Pons (tissue), 1 donor: ENCODE measurements at regions not wholly inside any gene's neighbourhood (a gene's known extent, or its start where the extent isn't known, plus 50 kb on each side); places are given as distances from the start of the nearest gene placed in this dataset.

ENCODE experiments used
- DNase-seq: peaks from one replicate; pipeline ENCODE4 v3.0.0-alpha.2; 2016; ENCODE audit warnings: low spot score

GRCh38 chr18:78679613-78680260, 299.9 kb upstream of the SALL3 start:
- DNase-seq, result no peak

- DNase-seq, result no peak
Measured at GRCh38 chr18:78681396-78681795, 298.2 kb upstream of the SALL3 start.

DNA sequence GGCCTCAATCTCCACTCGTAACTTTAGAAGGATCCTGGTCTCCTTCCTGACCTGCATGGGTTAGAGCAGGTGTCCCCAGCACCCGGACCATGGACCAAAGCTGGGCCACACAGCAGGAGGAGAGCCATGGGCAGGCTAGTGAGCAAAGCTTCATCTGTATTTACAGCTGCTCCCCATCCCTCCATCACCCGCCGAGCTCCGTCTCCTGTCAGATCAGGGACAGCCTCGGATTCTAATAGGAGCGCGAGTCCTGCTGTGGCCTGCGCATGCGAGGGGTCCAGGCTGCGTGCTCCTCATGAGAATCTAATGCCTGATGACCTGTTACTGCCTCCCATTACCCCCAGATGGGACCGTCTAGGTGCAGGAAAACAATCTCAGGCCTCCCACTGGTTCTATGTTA, 297.7 kb upstream of the SALL3 start:
- DNase-seq, result no peak

- no peak for DNase-seq
Measured at GRCh38 chr18:78682716-78683115, 296.9 kb upstream of the SALL3 start.

GRCh38 chr18:78683191-78684010, 296.2 kb upstream of the SALL3 start:
- no peak for DNase-seq

DNA sequence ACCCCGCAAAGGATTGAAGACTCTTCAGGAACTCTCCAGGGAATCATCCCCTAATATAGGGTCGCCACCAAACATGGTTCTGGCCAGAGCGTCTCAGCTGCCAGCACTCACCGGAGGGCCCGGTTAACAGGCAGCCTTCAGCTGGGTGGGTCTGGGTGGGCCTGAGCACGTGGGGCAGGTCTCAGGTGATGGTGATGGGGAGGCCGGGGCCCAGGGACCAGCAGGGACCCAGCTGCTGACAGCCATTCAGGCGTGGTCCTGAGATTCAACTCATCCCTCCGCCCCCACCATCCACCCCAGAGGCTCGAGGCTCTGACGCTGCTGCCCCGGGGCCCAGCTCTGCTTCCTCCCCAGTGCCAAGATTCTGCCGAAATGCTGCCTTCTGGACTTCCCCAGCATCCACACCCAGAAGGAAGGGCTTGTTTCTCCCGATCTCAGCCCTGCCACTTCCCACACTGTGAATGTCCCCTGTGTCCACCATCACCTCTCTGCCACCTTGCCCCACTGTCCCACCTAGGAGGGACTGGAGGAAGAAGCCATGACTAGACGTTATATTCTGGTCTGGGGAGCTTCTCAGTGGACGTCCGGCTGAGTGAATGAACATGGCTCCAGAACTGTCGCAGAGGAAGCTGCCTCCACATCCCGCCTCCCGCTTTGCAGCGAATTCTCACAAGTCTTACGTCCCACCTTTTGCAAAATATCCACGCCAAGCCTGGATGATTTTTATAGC, 294.2 kb upstream of the SALL3 start:
- DNase-seq, result no peak

DNA sequence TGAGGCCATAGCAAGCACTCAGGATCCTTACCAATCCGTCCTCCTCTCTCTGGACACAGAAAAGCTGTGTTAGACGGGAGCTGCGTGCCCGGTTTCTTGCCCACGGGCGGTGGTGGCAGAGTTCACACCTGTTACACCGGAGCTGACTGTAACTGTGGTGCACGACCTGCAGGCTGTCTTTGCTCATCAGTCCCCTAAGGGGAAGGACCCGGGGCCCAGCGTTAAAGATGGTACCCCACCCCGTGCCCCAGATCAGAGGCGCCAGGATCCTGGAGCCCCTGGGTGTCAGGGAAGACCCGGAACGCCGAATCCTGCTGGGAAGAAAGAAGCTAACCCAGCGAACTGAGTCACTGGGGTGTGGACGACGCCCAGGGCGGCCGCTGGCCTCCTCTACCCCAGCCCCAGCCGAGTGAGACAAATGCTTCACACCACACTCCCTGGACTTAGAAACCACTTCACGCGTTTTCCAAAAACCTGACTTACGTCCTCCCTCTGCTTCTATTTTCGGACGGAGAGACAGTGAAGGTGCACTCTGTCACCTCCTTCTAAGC, 293.6 kb upstream of the SALL3 start:
- no peak for DNase-seq

- DNase-seq, result no peak
Measured at GRCh38 chr18:78686976-78687685, 292.5 kb upstream of the SALL3 start.

DNA sequence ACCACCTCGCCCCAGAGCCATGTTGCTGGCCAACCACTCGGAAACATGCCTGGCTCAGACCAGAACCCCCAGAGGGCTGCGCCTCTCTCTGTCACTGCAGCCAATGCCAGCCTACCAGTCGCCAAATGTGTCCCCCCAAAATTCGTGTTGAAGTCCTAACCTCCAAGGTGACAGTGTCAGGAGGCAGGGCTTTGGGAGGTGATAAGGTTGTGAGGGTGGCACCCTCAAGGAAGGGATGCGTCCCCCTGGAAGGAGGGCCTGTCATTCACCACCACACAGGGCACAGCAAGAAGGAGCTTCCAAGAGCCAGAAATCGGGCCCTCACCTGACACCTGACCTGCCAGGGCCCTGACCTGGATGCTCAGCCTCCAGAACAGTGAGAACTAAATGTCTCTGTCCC, 291.9 kb upstream of the SALL3 start:
- no peak for DNase-seq

GRCh38 chr18:78688249-78688648, 291.4 kb upstream of the SALL3 start:
- DNase-seq, result no peak

GRCh38 chr18:78688916-78689315, 290.7 kb upstream of the SALL3 start:
- DNase-seq, result no peak

DNA sequence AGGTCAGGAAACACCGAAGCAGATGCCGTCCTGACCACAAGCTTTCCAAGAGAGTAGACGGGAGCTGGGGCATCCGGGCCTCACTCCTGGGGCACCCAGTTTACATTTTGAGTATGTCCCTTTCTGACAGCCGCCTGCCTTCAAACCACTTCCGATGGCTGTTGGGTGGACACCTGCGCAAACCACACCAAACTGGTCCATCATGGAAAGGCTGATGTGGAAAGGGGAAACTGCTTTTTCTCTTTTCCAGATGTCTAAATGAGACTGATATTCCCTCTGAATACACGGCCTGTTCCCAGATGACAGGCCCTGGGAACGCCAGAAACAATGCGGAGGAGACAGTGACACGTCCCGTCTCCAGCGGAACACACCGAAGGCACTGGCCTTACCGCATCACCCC, 290.0 kb upstream of the SALL3 start:
- DNase-seq, result no peak

DNA sequence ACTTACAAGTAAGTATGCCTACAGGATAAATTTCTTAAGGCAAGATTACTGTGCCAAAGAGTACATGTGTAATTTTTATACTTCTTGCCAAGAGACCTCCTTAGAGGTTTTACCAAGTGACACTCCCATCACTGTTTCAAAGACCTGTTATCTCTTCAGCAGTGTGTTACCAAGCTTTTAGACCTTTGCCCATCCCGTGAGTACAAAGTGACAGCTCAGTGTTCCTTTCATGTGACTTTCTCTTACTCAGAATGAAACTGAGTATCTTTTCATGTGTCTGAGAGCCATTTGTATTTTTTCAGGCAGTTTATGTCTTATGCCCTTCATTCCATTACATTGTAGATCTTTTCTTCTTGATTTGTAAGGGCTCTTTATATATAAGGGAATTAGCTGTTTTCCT, 287.5 kb upstream of the SALL3 start:
- no peak for DNase-seq

GRCh38 chr18:78693429-78693828, 286.2 kb upstream of the SALL3 start:
- no peak for DNase-seq

DNA sequence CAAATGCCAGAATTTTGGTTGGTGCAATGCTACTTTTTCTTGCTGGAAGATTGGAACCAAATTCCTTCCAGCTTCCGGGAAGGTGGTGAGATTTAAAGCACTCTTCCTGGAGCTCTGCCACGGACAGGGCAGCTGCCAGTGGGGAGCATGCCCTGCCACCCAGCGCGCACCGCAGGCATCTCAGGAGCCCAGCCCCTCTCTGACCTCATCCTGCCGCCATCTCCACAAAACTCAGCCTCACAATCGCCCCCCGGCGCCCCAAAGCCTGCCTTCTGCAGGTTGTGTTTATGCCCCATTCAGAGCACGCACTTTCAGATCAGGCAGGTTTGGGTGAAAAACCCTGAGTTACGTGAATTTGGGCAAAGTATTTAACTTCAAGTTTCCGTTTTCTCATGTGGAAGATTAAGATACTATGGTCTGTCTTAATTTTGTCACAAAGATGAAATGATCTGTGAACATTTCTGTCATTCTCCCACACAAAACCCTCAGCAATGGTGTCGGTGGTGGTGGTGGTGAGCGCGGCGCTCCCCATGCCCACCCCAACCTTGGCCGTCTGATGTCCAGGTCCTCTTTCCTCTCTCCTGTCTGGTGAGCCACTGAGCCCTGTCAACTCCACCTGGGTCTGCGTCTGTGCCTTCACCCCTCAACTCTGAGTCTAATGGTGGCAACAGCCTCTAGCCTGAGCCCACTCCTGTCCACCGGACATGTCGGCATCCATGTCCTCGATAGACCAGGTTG, 282.8 kb upstream of the SALL3 start:
- DNase-seq, result no peak

- no peak for DNase-seq
Measured at GRCh38 chr18:78697446-78697845, 282.2 kb upstream of the SALL3 start.

DNA sequence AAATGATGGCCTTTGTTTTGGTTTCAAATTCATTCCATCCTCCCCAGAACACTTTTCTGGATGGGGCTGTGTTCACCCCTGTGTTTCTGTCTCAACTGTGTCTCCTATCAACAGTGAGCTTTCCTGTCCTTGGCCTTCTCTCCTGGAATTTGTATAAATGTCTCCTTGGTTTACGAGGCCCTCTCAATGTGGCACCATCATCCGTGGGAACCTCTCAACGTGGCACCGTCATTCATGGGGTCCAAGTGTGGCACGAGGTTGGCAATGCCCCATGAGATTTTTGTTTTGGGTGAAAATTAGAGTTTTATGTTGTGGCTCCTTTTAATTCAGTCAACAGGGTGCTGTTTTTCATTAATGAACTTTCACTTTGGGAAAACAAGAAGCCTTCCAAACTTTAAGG, 280.7 kb upstream of the SALL3 start:
- DNase-seq, result no peak

DNA sequence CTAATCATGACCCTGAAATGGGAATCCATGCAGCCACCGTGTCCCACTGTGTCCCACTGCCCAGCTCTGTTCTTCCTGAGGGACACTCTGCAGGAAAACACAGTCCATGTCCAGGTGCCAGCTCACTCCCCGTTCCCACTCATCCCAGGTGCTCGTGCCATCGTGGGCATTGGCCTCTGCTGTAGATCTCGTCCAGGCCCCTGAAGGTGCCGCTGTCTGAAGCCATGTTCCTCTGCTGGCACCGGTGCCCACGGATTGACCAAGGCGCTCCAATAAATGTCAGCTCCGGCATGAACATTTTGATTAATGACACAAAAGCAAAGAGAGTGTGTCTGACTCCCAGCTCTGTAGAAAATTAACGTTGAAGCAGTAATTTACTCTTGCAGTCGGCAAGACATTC, 280.1 kb upstream of the SALL3 start:
- no peak for DNase-seq

- DNase-seq, result no peak
Measured at GRCh38 chr18:78701771-78702396, 277.7 kb upstream of the SALL3 start.

- no peak for DNase-seq
Measured at GRCh38 chr18:78703291-78703690, 276.3 kb upstream of the SALL3 start.

DNA sequence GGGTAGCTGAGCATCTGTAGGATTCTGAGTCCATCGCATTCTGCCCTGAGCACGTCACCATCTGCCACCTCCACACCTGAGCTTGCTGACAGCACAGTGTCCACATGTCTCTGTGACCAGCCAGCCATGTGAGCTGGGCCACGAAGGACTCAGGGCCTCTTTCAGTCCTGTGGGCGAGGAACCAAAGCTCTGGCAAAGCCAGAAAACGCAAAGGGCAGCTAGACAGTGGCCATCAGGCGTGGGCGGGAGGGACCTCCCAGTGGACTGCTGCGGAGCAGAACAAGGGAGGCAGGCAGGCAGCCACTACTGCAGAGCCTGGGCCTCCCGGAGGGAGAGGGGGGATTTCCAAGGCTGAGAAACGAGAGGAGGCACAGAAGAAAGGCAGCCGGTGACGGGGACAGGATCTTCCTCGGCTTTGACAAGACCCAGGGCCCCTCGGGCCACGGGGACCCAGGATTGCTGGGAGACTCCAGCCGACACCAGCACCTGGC, 274.6 kb upstream of the SALL3 start:
- no peak for DNase-seq
